Kidney epithelial cell (primary cell): ENCODE measurements at regions not wholly inside any gene's neighbourhood (a gene's known extent, or its start where the extent isn't known, plus 50 kb on each side); places are given as distances from the start of the nearest gene placed in this dataset.
"Not testable (repeated sequence)": the region's sequence is repeated elsewhere in the genome, so short reads cannot be mapped to it uniquely, and the experiment has no call there.

Experiments used
- DNase-seq: peaks from one replicate; pipeline ENCODE4 v3.0.0-alpha.2; 2010; ENCODE audit warnings: low read depth
- H3K27me3 ChIP-seq: 2 replicates; pipeline ENCODE4 v1.6.0; 2011; ENCODE audit warnings: low read length; ENCODE audit not compliant: control insufficient read depth, insufficient read depth
- H3K36me3 ChIP-seq: 2 replicates; pipeline ENCODE4 v1.5.1; 2011; ENCODE audit warnings: low read length; ENCODE audit not compliant: control insufficient read depth, insufficient read depth
- H3K4me3 ChIP-seq: 2 replicates; pipeline ENCODE4 v1.5.1; 2011; ENCODE audit warnings: low read depth, mild to moderate bottlenecking, control low read depth, low read length
- TF ChIP-seq, protein P1 (sequence below): IDR thresholded peaks from 2 replicates; pipeline ENCODE4 v1.5.1; 2011; ENCODE audit warnings: mild to moderate bottlenecking, moderate library complexity, low read length, control low read depth, inconsistent platforms; ENCODE audit not compliant: insufficient read depth, poor library complexity, severe bottlenecking

- DNase-seq: no peak
- H3K4me3 ChIP-seq: no peak overlapping the region
- TF ChIP-seq, protein P1, sequence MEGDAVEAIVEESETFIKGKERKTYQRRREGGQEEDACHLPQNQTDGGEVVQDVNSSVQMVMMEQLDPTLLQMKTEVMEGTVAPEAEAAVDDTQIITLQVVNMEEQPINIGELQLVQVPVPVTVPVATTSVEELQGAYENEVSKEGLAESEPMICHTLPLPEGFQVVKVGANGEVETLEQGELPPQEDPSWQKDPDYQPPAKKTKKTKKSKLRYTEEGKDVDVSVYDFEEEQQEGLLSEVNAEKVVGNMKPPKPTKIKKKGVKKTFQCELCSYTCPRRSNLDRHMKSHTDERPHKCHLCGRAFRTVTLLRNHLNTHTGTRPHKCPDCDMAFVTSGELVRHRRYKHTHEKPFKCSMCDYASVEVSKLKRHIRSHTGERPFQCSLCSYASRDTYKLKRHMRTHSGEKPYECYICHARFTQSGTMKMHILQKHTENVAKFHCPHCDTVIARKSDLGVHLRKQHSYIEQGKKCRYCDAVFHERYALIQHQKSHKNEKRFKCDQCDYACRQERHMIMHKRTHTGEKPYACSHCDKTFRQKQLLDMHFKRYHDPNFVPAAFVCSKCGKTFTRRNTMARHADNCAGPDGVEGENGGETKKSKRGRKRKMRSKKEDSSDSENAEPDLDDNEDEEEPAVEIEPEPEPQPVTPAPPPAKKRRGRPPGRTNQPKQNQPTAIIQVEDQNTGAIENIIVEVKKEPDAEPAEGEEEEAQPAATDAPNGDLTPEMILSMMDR: no peak
- H3K27me3 ChIP-seq: no peaks in the 10 kb centered on the region
- H3K36me3 ChIP-seq: no peaks in the 10 kb centered on the region
Measured at GRCh38 chr13:26485288-26485687, 72.2 kb upstream of the WASF3 start.

GRCh38 chr13:26485786-26486185 lies 71.7 kb upstream of the WASF3 start:
- DNase-seq: no peak
- TF ChIP-seq, protein P1: no peak
- H3K36me3 ChIP-seq: no peaks in the 10 kb centered on the region
- H3K4me3 ChIP-seq: no peak overlapping the region
- no peaks in the 10 kb centered on the region for H3K27me3 ChIP-seq

- no peaks in the 10 kb centered on the region for H3K27me3 ChIP-seq
- H3K4me3 ChIP-seq: no peak overlapping the region
- H3K36me3 ChIP-seq: no peaks in the 10 kb centered on the region
- TF ChIP-seq, protein P1: no peak
- no peak for DNase-seq
Measured at GRCh38 chr13:26486550-26486949, 70.9 kb upstream of the WASF3 start.

DNA sequence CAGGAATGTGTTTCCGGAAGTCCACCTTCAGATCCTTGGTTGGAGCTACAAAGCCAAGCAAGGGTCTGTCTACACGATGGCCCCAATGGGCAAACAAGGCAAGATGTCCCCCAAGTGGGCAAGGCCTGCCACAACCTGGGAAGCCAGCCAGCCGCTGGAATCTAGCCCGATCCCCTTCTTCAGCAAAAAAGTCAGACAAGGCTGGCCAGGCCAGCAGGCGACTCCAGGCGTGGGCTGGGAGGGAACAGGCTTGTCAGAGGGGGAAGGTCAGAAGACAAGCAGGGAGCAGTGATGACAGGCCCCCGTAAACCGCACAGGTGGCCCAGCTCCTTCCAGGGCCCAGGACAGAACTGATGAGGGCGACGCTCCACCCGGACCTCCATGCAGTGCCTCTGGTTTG lies 69.7 kb upstream of the WASF3 start:
- Histone ChIP-seq H3K36me3 (no peaks in the 10 kb centered on the region), H3K27me3 (no peaks in the 10 kb centered on the region), H3K4me3 (no peak overlapping the region)
- no peak for DNase-seq
- TF ChIP-seq, protein P1: no peak

DNA sequence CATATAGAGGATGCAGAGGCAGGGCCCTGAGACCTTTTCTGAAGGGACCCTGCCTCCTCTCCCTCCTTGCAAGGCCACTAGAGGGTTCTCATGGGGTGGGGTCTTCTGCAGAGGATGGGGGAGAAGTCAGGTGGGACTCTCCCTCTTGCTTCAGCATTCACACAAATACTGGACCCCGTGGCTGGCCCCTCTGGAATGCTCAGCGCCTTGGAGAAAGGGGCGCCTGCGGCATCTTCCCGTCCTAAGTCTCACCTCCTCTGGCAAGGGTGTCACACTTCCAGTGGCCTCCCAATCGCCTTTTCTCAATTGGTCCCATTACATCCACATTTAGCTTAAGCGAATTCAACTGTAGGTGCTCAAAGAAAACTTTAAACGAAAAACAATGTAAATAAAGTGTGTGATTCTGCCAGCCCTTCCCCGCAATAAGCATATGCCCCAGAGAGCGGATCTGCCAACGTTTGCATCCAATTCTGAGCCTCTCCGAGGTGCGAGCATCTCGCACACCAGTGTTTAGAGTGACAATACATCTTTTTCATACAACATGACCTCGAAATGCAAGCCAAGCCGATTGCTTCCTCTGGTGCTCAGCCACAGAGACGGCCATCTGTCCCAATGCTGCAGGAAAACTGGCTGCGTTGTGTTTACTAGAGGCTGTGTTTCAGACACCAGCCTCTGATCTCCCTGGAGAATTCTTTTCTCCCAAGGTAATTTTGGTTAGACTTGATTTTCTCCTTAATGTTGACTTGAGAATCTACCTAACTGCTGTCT lies 69.1 kb upstream of the WASF3 start:
- TF ChIP-seq, protein P1: no peak
- DNase-seq: no peak
- Histone ChIP-seq H3K4me3 (no peak overlapping the region), H3K36me3 (no peaks in the 10 kb centered on the region), H3K27me3 (no peaks in the 10 kb centered on the region)

DNA sequence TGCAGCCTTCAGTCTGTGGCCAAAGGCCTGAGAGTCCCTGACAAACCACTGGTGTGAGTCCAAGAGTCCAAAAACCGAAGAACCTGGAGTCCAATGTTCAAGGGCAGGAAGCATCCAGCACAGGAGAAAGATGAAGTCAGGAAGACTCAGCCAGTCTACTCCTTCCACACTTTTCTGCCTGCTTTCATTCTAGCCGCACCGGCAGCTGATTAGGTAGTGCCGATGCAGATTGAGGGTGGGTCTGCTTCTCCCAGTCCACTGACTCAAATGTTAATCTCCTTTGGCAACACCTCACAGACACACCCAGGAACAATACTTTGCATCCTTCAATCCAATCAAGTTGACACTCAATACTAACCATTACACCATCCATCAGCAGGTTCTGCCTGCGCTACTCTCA lies 65.2 kb upstream of the WASF3 start:
- not testable (repeated sequence) for H3K36me3 ChIP-seq, H3K27me3 ChIP-seq, DNase-seq, H3K4me3 ChIP-seq
